ENCODE measurements at regions not wholly inside any gene's neighbourhood (a gene's known extent, or its start where the extent isn't known, plus 50 kb on each side); places are given as distances from the start of the nearest gene placed in this dataset.

GRCh38 chr11:15327786-15328231 lies 213.1 kb downstream of the INSC start:
- DNase-seq (ENCODE audit: low spot score): peak; percentile 34
- no peak for TF ChIP-seq CTCF (IDR thresholded peaks at IDR 0.05; ENCODE audit: extremely low read depth, missing control alignments)

GRCh38 chr11:15333407-15333806 lies 218.7 kb downstream of the INSC start:
- DNase-seq (ENCODE audit: low spot score): no peak
- no peak for TF ChIP-seq CTCF (IDR thresholded peaks at IDR 0.05; ENCODE audit: extremely low read depth, missing control alignments)

GRCh38 chr11:15334766-15335165 lies 220.0 kb downstream of the INSC start:
- TF ChIP-seq CTCF (IDR thresholded peaks at IDR 0.05; ENCODE audit: extremely low read depth, missing control alignments): no peak
- no peak for DNase-seq (ENCODE audit: low spot score)

GRCh38 chr11:15336021-15336420 lies 221.3 kb downstream of the INSC start:
- DNase-seq (ENCODE audit: low spot score): no peak
- TF ChIP-seq CTCF (IDR thresholded peaks at IDR 0.05; ENCODE audit: extremely low read depth, missing control alignments): no peak

GRCh38 chr11:15339302-15339701 lies 224.6 kb downstream of the INSC start:
- TF ChIP-seq CTCF (IDR thresholded peaks at IDR 0.05; ENCODE audit: extremely low read depth, missing control alignments): no peak
- DNase-seq (ENCODE audit: low spot score): no peak

GRCh38 chr11:15341587-15341986 lies 226.9 kb downstream of the INSC start:
- no peak for DNase-seq (ENCODE audit: low spot score)
- TF ChIP-seq CTCF (IDR thresholded peaks at IDR 0.05; ENCODE audit: extremely low read depth, missing control alignments): no peak

GRCh38 chr11:15342163-15342562 lies 227.4 kb downstream of the INSC start:
- no peak for DNase-seq (ENCODE audit: low spot score)
- TF ChIP-seq CTCF (IDR thresholded peaks at IDR 0.05; ENCODE audit: extremely low read depth, missing control alignments): no peak

Measured in GM20000 (cell line).